NCI-H526 treated with DMSO at 0.1 percent for 48 hours (cell line): ENCODE measurements at regions not wholly inside any gene's neighbourhood (a gene's known extent, or its start where the extent isn't known, plus 50 kb on each side); places are given as distances from the start of the nearest gene placed in this dataset.

Source experiments
- DNase-seq: peaks from one replicate; lab custom pipeline; 2025; lab: John Stamatoyannopoulos, UW

- DNase-seq, result no peak
Observed at GRCh38 chr9:1962588-1963106, 52.5 kb upstream of the SMARCA2 start.

- no peak for DNase-seq
Observed at GRCh38 chr9:1964093-1964492, 51.1 kb upstream of the SMARCA2 start.
